GM19455 (cell line): ENCODE measurements at regions not wholly inside any gene's neighbourhood (a gene's known extent, or its start where the extent isn't known, plus 50 kb on each side); places are given as distances from the start of the nearest gene placed in this dataset.
"Not testable (repeated sequence)": the region's sequence is repeated elsewhere in the genome, so short reads cannot be mapped to it uniquely, and the experiment has no call there.

Experiments used
- ATAC-seq: cut with Tn5 transposase; IDR thresholded peaks from one replicate; pipeline ENCODE4 v1.9.1; 2021; ENCODE audit not compliant: unreplicated experiment

GRCh38 chr12:16891673-16892072 is 285.7 kb upstream of the LMO3 start:
- ATAC-seq: no peak

- no peak for ATAC-seq
Measured at GRCh38 chr12:16884819-16885218, 278.9 kb upstream of the LMO3 start.

DNA sequence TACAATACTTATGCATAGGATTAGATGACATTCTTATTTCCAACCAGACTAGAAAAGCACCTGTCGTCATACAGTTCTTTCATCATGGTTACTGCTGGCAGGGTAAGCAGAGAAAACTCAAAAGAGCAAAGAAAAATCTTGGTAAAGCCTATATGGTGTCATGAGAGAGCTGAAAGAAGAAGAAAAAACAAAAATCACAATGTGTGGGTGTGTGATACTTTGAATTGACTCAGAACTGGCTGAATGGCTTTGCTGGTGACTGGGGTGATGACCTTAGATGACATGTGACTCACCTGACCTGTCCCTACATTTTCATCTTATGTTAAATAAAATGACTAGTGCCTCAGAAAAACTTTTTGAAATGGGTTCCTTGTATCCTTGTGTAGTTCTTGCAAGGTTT is 278.1 kb upstream of the LMO3 start:
- ATAC-seq: no peak

DNA sequence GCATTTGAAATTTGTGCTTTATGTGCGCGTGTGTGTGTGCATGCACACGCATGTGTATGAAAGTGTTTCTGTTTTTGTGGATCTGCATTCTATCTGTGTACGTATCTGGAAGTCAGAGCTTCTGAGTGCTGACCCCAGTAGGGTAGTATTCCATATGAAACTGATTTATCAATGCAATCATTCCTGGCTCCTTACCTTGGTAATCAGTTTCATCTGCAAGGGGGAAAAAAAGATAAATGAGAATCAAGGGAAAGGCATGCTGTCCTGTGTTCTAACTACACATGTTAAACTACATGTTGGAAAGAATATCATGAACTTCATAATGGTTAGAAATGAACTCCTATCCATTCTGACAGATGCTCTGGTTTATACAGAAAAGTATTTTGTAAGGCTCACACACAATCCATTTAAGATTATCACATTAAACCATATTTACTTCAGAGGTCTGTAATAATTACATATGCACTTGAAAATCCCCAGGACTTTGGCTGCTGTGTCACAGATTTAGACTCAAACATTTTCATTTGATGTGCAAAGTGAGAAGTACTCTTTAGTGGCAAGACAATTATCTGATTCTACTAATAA is 276.1 kb upstream of the LMO3 start:
- ATAC-seq: no peak

GRCh38 chr12:16880864-16881285 is 274.9 kb upstream of the LMO3 start:
- no peak for ATAC-seq

DNA sequence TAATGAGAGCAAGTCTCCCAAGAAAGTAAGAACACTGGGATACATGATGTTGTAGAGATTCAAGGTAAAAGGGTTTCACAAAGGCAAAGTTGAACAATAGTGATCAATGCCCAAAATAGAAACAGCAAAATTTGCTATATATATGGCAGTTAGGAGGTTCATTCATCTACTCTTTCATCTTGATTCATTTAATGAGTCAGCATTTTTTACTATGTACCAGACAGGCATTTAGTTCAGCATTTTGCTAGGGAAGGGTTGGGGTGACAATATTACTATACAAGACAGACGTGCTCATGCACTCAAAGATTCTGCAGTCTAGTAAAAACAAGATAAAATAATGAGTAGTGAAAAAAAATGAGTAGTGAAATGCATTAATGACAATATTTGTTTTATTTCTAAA is 264.9 kb upstream of the LMO3 start:
- ATAC-seq: no peak

GRCh38 chr12:16863742-16864141 is 257.8 kb upstream of the LMO3 start:
- ATAC-seq: no peak

GRCh38 chr12:16857456-16857923 is 251.5 kb upstream of the LMO3 start:
- ATAC-seq: peak; percentile 92

DNA sequence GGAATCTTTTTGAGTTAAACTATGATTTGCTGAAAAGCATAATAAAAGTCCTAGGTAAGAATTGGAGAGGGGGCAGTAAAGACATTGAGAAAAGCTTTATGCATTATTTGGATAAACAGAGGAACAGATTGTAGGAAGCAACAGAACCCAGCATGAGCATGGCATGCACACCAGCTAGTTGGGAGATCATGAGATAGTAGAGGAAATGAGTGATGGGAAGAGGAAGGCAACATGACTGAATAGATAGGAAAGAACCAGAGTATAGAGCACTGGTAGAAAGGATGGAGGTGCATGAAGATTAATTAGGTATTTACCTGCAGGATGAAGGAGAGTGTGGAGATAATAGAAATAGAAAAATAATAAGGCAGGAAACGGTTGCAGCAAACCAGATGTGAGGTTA is 248.5 kb upstream of the LMO3 start:
- ATAC-seq: no peak

- ATAC-seq: no peak
Measured at GRCh38 chr12:16849473-16849872, 243.5 kb upstream of the LMO3 start.

- no peak for ATAC-seq
Measured at GRCh38 chr12:16844875-16845274, 238.9 kb upstream of the LMO3 start.

GRCh38 chr12:16833376-16834015 is 227.5 kb upstream of the LMO3 start:
- no peak for ATAC-seq

- no peak for ATAC-seq
Measured at GRCh38 chr12:16828891-16829290, 222.9 kb upstream of the LMO3 start.

GRCh38 chr12:16807731-16808130 is 201.8 kb upstream of the LMO3 start:
- no peak for ATAC-seq

GRCh38 chr12:16796168-16796567 is 190.2 kb upstream of the LMO3 start:
- no peak for ATAC-seq

- ATAC-seq: no peak
Measured at GRCh38 chr12:16789204-16789790, 183.3 kb upstream of the LMO3 start.

DNA sequence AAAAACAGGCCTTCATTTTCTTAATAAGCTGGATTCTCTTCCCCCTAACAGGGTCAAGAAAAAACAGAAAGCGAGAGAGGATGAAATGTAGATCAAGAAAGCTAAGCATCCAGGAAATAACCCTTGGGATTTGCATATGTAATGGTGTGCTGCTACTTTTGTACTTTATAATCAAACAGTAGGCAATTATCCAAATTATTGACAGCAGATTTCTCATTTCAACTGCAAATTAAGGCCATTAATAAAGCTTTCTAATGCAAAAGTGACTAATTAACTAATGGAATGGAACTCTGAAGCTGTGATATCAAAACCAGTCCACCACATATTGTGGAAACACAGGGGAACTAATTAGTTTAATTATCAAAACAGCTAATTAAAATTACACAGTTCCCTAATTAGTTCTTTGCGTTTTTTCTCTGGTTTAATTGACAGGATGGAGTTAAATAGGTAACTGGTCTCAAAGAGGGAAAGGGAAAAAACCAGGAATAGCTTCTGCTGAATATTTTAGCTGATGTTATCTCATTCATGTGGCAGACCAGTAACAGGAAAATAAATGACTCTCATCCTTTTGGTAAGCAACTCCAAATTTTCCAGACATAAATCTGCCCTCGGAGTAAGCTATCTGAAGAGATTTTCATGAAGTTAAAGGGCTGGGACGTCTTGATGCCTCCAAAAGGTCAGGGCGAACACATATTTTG is 182.7 kb upstream of the LMO3 start:
- ATAC-seq: no peak

- no peak for ATAC-seq
Measured at GRCh38 chr12:16785953-16786352, 180.0 kb upstream of the LMO3 start.

GRCh38 chr12:16785524-16785923 is 179.6 kb upstream of the LMO3 start:
- ATAC-seq: no peak

DNA sequence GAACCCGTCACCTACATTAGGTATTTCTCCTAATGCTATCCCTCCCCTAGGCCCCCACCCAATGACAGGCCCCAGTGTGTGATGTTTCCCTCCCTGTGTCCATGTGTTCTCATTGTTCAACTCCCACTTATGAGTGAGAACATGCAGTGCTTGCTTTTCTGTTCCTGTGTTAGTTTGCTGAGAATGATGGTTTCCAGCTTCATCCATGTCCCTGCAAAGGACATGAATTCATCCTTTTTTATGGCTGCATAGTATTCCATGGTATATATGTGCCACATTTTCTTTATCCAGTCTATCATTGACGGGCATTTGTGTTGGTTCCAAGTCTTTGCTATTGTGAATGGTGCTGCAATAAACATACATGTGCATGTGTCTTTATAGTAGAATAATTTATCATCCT is 163.2 kb upstream of the LMO3 start:
- ATAC-seq: not testable (repeated sequence)

DNA sequence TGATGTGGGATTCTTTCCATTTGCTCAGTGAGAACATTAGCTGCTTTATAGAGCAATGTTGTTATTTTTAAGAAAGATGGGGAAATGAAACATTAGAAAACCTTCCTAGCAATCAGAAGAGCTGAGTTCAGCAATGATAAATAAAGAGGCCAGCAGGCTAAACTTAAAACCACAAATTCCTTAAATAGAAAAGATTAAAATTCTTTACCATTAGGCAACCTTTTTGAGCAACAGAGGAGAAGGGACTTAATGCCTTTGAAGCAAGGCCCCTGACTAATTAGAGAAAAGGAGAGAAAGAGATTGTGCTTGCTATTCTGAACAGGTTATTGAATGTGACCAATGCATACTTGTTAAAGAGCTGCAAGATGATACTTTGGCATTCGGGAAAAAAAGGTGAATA is 160.8 kb upstream of the LMO3 start:
- ATAC-seq: no peak

DNA sequence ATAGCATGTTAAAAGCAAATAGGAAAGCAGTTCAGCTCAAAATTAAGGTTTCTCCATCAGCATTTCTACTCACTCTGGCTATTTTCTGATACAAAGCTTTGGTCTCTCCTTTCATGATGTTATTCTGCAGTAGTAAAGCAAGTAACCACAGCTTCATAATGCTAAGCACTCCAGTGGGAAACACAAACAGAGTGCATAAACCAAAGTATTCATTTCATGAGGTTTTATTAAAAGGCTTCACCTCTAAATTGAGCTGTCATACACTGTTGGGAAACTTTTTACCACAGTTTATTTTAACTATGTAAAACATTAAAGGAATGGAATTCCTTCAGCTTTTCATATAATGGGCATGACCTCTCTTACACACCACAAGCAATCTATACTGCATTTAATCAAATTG is 157.9 kb upstream of the LMO3 start:
- no peak for ATAC-seq
